ENCODE measurements at regions not wholly inside any gene's neighbourhood (a gene's known extent, or its start where the extent isn't known, plus 50 kb on each side); places are given as distances from the start of the nearest gene placed in this dataset.
"Not testable (repeated sequence)": the region's sequence is repeated elsewhere in the genome, so short reads cannot be mapped to it uniquely, and the experiment has no call there.

DNA sequence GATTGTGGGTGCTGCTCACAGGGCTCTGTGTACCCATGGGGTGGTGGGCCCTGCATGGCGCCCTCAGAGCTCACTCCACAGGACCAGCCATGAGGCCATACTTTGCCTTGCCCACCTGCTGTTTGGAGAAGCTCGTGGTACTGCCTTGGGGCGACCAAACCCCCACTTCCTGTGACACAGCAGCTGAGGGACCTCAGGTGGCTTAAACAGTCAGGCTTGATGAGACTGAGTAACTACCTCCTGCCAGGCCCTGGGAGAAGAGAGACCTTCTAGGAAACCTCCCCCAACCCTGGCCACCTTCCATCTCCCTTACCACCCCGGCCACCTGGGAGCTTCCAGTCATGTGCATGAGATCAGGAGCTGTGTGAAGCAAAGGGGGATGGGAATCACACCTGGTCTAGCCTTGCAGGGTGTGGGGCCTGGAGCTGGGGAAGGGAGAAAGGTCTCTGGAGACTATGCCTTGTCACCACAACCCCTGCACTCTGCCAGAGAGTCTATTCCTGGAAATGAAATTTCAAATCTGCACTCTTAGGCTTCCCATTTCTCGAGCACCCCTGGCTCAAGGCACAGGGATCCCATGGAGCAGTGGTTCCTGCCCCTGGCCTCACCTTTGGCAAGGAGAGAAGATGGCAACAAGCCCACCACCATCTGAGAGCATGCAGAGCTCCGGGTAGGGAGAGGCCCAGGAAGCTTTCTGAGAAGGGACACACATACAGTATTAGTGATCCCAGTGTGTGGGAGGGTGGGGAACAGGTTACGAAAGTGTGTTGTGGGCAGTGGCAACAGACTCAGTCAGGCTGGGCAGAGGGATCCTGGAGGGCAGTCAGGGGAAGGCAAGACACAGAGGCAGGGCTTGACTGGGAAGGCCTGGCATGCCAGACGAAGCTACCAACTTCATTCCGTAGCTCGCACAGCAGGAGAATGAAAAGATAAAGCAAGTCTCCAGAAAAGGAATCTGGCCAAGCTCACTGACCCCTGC, 125.0 kb downstream of the URI1 start:
- H3K9me3 Mint-ChIP-seq = no peaks in the 10 kb centered on the region
- CTCF ChIA-PET = interaction anchor here (0.7 kb wide), 1 partner anchor 163 kb away, joined by 3 read pairs; no protein-coding TSS in a partner anchor
- no peaks in the 10 kb centered on the region for H3K4me1 Mint-ChIP-seq (ENCODE audit: low read depth)
- intact Hi-C loops (cut with micrococcal nuclease) = no loop called here
- no peak overlapping the region for H3K27ac Mint-ChIP-seq
- no peaks in the 10 kb centered on the region for H3K27me3 Mint-ChIP-seq (ENCODE audit: low read depth)
- H3K4me3 Mint-ChIP-seq = no peak overlapping the region
- H3K36me3 Mint-ChIP-seq (ENCODE audit: low read depth) = no peaks in the 10 kb centered on the region
- DNase-seq = no peak

GRCh38 chr19:30067956-30068506, 126.0 kb downstream of the URI1 start:
- H3K36me3 Mint-ChIP-seq (ENCODE audit: low read depth); CTCF ChIA-PET; H3K4me3 Mint-ChIP-seq: not testable (repeated sequence)

DNA sequence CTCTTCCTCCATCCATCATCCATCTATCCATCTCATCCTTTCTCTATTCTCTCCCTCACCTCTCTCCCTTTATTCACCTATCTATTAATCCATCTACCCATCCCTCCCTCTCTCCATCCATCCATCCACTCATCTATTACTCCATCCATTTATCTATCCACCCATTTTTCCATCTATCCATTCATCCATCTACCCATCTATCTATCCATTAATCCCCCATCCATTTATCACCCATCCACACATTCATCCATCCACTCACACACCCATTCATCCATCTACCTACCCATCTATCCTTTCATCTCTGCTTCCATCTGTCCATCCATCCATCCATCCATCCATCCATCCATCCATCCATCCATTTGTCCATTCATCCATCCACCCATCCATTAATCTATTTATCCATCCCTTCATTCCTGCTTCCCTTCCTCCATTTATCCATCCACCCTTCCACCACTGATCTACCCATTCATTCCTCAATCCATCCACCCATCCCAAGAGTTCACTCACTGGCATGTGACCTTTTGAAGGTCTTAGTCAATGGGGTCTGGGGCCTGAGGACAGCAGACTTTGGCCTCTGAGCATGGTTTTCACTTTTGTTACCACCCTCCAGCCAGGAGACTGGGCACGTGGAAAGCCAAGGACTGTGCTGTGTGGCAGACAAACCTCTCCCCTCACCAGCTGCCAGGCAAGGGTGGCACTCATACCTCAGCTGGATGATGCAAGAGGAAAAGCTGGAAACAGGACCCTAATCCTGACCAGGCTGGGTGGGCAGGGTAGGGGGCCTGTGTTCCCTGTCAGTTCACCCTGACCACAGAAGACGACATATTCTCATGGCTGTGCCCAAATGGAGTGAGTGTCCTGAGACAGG, 126.7 kb downstream of the URI1 start:
- DNase-seq = no peak
- CTCF ChIA-PET = no interaction called here
- H3K9me3 Mint-ChIP-seq = no peaks in the 10 kb centered on the region
- H3K27ac Mint-ChIP-seq = no peak overlapping the region
- no peaks in the 10 kb centered on the region for H3K36me3 Mint-ChIP-seq (ENCODE audit: low read depth)
- no peaks in the 10 kb centered on the region for H3K27me3 Mint-ChIP-seq (ENCODE audit: low read depth)
- no peak overlapping the region for H3K4me3 Mint-ChIP-seq
- H3K4me1 Mint-ChIP-seq (ENCODE audit: low read depth) = no peaks in the 10 kb centered on the region
- intact Hi-C loops (cut with micrococcal nuclease) = no loop called here

More at GRCh38 chr19:30067956-30068506, 126.0 kb downstream of the URI1 start:
- H3K27ac Mint-ChIP-seq; H3K4me1 Mint-ChIP-seq (ENCODE audit: low read depth); intact Hi-C loops (cut with micrococcal nuclease); H3K27me3 Mint-ChIP-seq (ENCODE audit: low read depth); DNase-seq; H3K9me3 Mint-ChIP-seq: not testable (repeated sequence)

GRCh38 chr19:30069535-30070197, 127.6 kb downstream of the URI1 start:
- CTCF ChIA-PET = no interaction called here
- no peak overlapping the region for H3K4me3 Mint-ChIP-seq
- no peaks in the 10 kb centered on the region for H3K9me3 Mint-ChIP-seq
- no peak for DNase-seq
- no peaks in the 10 kb centered on the region for H3K27me3 Mint-ChIP-seq (ENCODE audit: low read depth)
- intact Hi-C loops (cut with micrococcal nuclease) = no loop called here
- H3K36me3 Mint-ChIP-seq (ENCODE audit: low read depth) = no peaks in the 10 kb centered on the region
- no peaks in the 10 kb centered on the region for H3K4me1 Mint-ChIP-seq (ENCODE audit: low read depth)
- H3K27ac Mint-ChIP-seq = no peak overlapping the region

DNA sequence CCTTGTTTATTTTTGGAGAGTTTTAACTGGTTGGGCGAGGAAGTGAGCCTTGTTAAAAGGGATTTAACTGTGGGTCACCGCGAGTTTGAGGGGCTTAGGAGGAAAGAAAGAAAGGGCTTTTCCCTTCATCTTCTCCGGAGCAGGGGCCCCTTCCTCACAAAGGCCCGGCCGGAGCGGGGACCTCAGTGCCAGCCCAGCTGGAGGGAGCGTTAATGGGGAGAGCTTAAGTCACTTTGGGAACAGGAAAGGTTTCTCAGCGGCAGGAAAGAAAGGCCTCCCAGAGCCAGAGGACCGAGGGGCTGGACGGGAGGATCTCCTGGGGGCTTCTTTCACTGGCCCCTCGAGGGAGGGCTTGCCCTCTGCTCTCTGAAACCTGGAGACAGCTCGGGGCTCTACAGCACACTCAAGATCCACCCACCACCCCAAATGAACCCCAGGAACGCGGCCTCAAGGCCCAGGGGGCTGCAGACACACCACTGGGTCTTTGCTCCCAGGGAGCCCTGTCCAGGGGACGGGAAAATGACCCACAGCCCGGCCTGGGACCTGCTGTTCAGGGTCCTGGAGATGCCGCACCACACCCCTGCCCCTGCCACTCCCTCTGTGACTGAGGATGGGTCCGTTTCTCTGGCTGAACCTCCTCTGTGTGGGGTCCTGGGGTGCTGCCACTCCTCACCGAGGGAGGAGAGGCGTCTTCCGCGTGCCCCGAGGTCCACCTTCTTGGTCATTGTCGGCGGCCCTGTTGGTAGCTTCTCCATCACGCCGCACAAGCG, 128.3 kb downstream of the URI1 start:
- Mint-ChIP-seq H3K4me3 (no peak overlapping the region), H3K27me3 (ENCODE audit: low read depth) (no peaks in the 10 kb centered on the region), H3K36me3 (ENCODE audit: low read depth) (no peaks in the 10 kb centered on the region), H3K27ac (no peak overlapping the region), H3K4me1 (ENCODE audit: low read depth) (no peaks in the 10 kb centered on the region), H3K9me3 (no peaks in the 10 kb centered on the region)
- intact Hi-C loops (cut with micrococcal nuclease) = no loop called here
- DNase-seq = no peak
- CTCF ChIA-PET = no interaction called here

- no peak overlapping the region for H3K27ac Mint-ChIP-seq
- H3K9me3 Mint-ChIP-seq = no peaks in the 10 kb centered on the region
- no peak for DNase-seq
- H3K27me3 Mint-ChIP-seq (ENCODE audit: low read depth) = no peaks in the 10 kb centered on the region
- no peaks in the 10 kb centered on the region for H3K36me3 Mint-ChIP-seq (ENCODE audit: low read depth)
- CTCF ChIA-PET = interaction anchor here (0.6 kb wide), 1 partner anchor 1989 kb away, joined by 3 read pairs; no protein-coding TSS in a partner anchor
- no peak overlapping the region for H3K4me3 Mint-ChIP-seq
- H3K4me1 Mint-ChIP-seq (ENCODE audit: low read depth) = no peaks in the 10 kb centered on the region
- intact Hi-C loops (cut with micrococcal nuclease) = no loop called here
These were observed 129.1 kb downstream of the URI1 start for GRCh38 chr19:30070968-30071632.

DNA sequence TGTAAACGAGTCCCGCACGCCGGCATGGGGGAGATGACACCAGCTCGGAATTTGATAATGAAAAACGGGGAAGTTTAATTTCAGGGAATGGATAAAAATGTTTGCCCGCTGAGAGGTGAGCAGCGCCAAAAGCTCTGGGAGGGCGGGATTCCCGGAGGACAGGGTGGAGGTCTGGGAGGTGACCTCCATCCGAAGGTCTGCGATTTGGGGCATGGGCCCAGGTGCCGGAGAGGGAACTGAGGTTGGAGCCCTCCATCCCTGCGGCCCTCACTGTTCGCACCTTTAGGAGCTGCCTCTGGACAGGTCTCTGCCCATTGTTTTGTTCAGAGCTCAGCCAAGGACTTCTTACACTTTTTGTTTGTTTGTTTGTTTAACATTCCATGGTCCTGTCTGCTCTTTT, 129.8 kb downstream of the URI1 start:
- no peaks in the 10 kb centered on the region for H3K4me1 Mint-ChIP-seq (ENCODE audit: low read depth)
- intact Hi-C loops (cut with micrococcal nuclease) = no loop called here
- H3K9me3 Mint-ChIP-seq = no peaks in the 10 kb centered on the region
- no peaks in the 10 kb centered on the region for H3K27me3 Mint-ChIP-seq (ENCODE audit: low read depth)
- H3K4me3 Mint-ChIP-seq = no peak overlapping the region
- DNase-seq = no peak
- H3K36me3 Mint-ChIP-seq (ENCODE audit: low read depth) = no peaks in the 10 kb centered on the region
- H3K27ac Mint-ChIP-seq = no peak overlapping the region
- CTCF ChIA-PET = interaction anchor here (0.6 kb wide), 1 partner anchor 1988 kb away, joined by 3 read pairs; no protein-coding TSS in a partner anchor

DNA sequence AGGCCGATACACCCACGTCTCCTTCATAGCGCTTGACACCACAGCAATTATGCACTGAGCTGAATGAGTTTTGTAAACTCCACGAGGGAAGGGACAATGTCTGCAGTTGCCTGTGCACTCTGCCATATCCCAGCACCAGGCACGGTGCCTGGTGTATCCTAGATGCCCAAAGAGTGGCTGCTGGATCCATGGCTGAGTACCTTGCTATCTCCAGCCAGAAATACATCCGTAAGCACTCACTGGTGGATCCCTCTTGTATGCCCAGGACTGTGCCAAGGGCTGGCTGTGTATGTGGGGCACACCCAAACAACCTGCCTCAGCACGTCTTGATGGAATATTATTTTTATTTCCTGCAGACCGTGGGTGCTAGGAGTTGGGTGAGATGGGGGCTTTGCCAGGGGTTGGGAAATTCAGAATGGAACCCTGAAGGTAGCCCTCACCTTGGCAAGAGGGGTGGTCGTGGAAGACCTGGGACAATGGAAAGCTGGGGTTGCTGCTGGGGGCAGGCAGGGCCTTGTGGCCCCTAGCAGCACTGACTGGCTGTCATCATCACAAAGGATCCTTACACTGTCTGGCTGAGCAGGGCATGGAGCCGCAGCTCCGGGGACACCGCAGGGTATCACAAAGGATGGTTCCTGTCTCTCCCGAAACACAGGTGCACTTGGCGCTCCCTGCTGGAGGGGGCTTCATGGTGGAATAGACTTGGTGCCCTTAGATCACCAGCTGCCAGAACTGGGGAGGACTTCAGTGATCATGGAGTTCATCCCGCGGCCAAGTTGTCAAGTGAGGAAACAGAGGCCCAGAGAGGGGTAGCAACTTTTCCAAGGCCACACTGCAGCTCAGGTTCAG, 131.3 kb downstream of the URI1 start:
- Mint-ChIP-seq H3K9me3 (no peaks in the 10 kb centered on the region), H3K27me3 (ENCODE audit: low read depth) (no peaks in the 10 kb centered on the region), H3K27ac (no peak overlapping the region), H3K4me3 (no peak overlapping the region), H3K4me1 (ENCODE audit: low read depth) (no peaks in the 10 kb centered on the region), H3K36me3 (ENCODE audit: low read depth) (no peaks in the 10 kb centered on the region)
- DNase-seq = no peak
- CTCF ChIA-PET = no interaction called here
- intact Hi-C loops (cut with micrococcal nuclease) = no loop called here

GRCh38 chr19:30074096-30074495, 132.1 kb downstream of the URI1 start:
- intact Hi-C loops (cut with micrococcal nuclease) = no loop called here
- peaks cover 1% of the 10 kb centered on the region for H3K27me3 Mint-ChIP-seq (ENCODE audit: low read depth)
- no peaks in the 10 kb centered on the region for H3K9me3 Mint-ChIP-seq
- H3K4me3 Mint-ChIP-seq = no peak overlapping the region
- DNase-seq = no peak
- H3K36me3 Mint-ChIP-seq (ENCODE audit: low read depth) = no peaks in the 10 kb centered on the region
- H3K27ac Mint-ChIP-seq = no peak overlapping the region
- H3K4me1 Mint-ChIP-seq (ENCODE audit: low read depth) = no peaks in the 10 kb centered on the region
- CTCF ChIA-PET = no interaction called here

GRCh38 chr19:30074741-30075715, 133.0 kb downstream of the URI1 start:
- no peak for DNase-seq
- no peaks in the 10 kb centered on the region for H3K36me3 Mint-ChIP-seq (ENCODE audit: low read depth)
- H3K4me1 Mint-ChIP-seq (ENCODE audit: low read depth) = no peaks in the 10 kb centered on the region
- H3K27ac Mint-ChIP-seq = no peak overlapping the region
- H3K9me3 Mint-ChIP-seq = no peaks in the 10 kb centered on the region
- H3K4me3 Mint-ChIP-seq = no peak overlapping the region
- CTCF ChIA-PET = no interaction called here
- intact Hi-C loops (cut with micrococcal nuclease) = no loop called here
- H3K27me3 Mint-ChIP-seq (ENCODE audit: low read depth) = peaks cover 1% of the 10 kb centered on the region
